HUDEP-2 (cell line): ENCODE measurements at regions not wholly inside any gene's neighbourhood (a gene's known extent, or its start where the extent isn't known, plus 50 kb on each side); places are given as distances from the start of the nearest gene placed in this dataset.
"Not testable (repeated sequence)": the region's sequence is repeated elsewhere in the genome, so short reads cannot be mapped to it uniquely, and the experiment has no call there.

Experiments used
- DNase-seq, 76 experiments: peaks; one replicate each; lab custom pipeline; 2025; ENCODE audit not compliant: unreplicated experiment in 76 of 76; lab: John Stamatoyannopoulos, UW

- DNase-seq, result no peak
Measured at GRCh38 chrX:54615109-54615508, 85.1 kb downstream of the GNL3L start.

DNA sequence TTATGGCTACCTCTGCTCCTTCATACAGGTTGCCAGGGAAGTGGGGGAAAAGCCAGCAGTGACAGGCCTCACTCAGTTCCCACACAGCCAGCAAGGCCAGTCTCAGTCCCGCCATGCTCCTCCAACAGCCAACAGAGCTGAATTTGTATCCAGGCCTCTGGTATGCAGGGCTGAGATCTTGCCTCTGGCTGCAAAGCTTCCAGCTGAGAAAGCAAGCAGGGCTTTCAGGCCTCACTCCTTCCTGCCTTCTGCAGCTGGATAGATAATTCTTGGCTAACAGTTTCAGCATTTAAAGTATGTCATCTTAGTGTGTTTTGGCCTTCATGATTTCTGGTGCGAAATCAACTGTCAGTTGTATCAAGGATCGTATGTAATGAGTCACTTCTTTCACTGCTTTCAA lies 103.6 kb downstream of the GNL3L start:
- no peak for DNase-seq

- no peak for DNase-seq
Measured at GRCh38 chrX:54639018-54639345, 109.0 kb downstream of the GNL3L start.

- DNase-seq, result peak; percentile 6 to 94 (median 86)
Measured at GRCh38 chrX:54639346-54640102, 109.5 kb downstream of the GNL3L start.

- DNase-seq, result peak in 1 of 76 experiments; percentile 1
Measured at GRCh38 chrX:54640103-54640690, 110.2 kb downstream of the GNL3L start.

DNA sequence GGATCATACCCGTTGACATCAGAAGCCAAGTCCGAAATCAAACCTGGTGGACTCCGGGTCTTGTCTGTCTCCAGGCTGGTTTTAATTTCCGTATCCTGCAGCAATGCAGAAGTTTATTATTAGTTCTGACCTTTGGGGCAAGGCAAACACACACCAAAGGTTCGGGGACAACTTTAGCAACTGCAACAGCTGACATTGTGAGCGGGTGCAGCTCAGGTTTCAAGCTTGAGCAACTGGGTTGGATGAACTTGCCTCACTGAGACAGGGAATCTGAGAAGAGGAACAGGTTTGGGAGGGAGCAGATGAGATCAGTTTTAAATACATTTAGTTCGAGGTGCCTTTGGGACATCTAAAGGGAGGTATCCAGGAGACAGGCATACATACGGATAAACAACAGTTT lies 110.7 kb downstream of the GNL3L start:
- no peak for DNase-seq

DNA sequence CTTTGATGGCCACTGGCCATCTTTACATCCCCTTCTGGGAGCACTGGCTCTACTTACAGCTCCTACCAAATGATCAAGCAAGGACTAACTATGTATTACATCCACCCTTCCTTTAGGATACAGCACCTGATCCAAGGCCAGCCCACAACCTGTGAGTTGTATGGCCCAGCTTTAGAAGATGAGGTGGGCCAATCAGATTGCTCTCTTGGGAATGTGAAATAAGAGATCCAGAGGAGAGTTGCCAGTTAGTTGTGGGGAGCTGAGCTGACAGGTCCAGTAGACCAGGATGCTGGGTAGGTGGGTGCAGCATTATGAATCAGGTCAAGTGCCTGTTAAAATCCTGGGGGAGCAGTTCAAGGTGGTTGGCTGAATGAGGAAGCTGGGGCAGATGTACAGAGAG lies 111.5 kb downstream of the GNL3L start:
- no peak for DNase-seq

GRCh38 chrX:54647607-54648006 lies 117.6 kb downstream of the GNL3L start:
- DNase-seq, result not testable (repeated sequence)

- DNase-seq, result no peak
Measured at GRCh38 chrX:54659547-54659946, 129.5 kb downstream of the GNL3L start.

GRCh38 chrX:54675762-54676161 lies 122.3 kb downstream of the ITIH6 start:
- no peak for DNase-seq

DNA sequence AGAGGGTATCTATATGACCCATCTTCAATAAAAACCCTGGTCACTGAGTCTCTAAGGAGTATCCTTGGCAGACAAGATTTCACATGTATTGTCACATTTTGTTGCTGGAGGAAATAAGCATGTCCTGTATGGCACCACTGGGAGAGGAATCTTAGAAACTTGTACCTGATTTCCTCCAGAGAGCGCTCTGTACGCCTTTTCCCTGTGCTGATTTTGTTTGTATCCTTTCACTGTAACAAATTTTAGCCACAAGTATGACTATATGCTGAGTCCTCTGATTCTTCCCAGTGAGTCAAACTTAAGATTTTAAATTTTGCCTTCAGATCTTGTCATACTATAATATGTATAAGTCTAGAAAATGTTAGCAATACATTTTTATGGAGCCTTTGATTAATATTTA lies 102.8 kb downstream of the ITIH6 start:
- DNase-seq, result no peak

GRCh38 chrX:54695816-54696487 lies 102.1 kb downstream of the ITIH6 start:
- DNase-seq, result no peak
